PC-3 (cell line): ENCODE measurements at regions not wholly inside any gene's neighbourhood (a gene's known extent, or its start where the extent isn't known, plus 50 kb on each side); places are given as distances from the start of the nearest gene placed in this dataset.

Experiments used
- CTCF ChIP-seq: fragments of 300-600 bp; sonication (generic); conservative IDR thresholded peaks from 2 replicates; pipeline ENCODE4 v1.5.1; 2017; ENCODE audit warnings: antibody characterized with exemption, low read depth, mild to moderate bottlenecking, low read length
- EZH2 ChIP-seq: fragments of 300-600 bp; sonication (generic); IDR thresholded peaks from one replicate; pipeline ENCODE4 v1.6.1; 2017; ENCODE audit warnings: antibody characterized with exemption, mild to moderate bottlenecking, low read length; ENCODE audit not compliant: unreplicated experiment

- TF ChIP-seq CTCF: no peak
- no peak for TF ChIP-seq EZH2
These were observed 582.6 kb downstream of the PSAT1 start for GRCh38 chr9:78879324-78880100.
